GM12801 (cell line): ENCODE measurements at regions not wholly inside any gene's neighbourhood (a gene's known extent, or its start where the extent isn't known, plus 50 kb on each side); places are given as distances from the start of the nearest gene placed in this dataset.

ENCODE experiments used
- CTCF ChIP-seq: IDR thresholded peaks from one replicate; pipeline ENCODE4 v1.5.1; 2011; ENCODE audit warnings: control low read depth; ENCODE audit not compliant: insufficient read length; ENCODE audit errors: extremely low read depth

GRCh38 chr11:19519353-19519752 is 193.3 kb upstream of the NAV2 start:
- no peak for TF ChIP-seq CTCF

- TF ChIP-seq CTCF = no peak
These were observed 199.4 kb upstream of the NAV2 start for GRCh38 chr11:19513253-19513652.

GRCh38 chr11:19512618-19513017 is 200.0 kb upstream of the NAV2 start:
- TF ChIP-seq CTCF = no peak

- no peak for TF ChIP-seq CTCF
These were observed 201.0 kb upstream of the NAV2 start for GRCh38 chr11:19511413-19512183.

- no peak for TF ChIP-seq CTCF
These were observed 201.6 kb upstream of the NAV2 start for GRCh38 chr11:19511066-19511412.

- no peak for TF ChIP-seq CTCF
These were observed 202.2 kb upstream of the NAV2 start for GRCh38 chr11:19510468-19510867.

GRCh38 chr11:19509215-19509614 is 203.4 kb upstream of the NAV2 start:
- no peak for TF ChIP-seq CTCF

GRCh38 chr11:19508165-19508564 is 204.5 kb upstream of the NAV2 start:
- no peak for TF ChIP-seq CTCF
